ENCODE measurements at regions not wholly inside any gene's neighbourhood (a gene's known extent, or its start where the extent isn't known, plus 50 kb on each side); places are given as distances from the start of the nearest gene placed in this dataset.

DNA sequence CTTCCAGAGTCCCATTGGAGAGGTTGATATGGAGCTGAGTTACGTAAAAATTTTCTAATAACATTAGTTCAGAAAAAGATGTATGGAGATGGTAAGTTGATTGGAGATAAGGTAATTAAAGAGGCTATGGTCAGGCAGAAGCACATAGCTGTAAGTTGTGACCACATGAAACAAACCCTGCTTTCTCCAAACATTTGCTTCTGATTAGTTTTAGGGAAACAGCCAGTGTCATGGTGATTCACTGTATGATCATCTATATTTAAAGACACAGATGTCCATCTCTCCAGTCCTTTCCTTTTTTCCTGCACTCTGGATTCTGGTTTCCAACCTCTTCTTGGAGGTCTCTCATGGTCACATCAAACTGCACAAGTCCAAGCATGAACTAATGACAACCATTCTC, 1550.8 kb upstream of the PIK3C3 start:
- Histone ChIP-seq H3K79me2 (ENCODE audit: control insufficient read depth in 1 of 2, insufficient read depth in 2 of 2, low read length in 2 of 2) (no peaks in the 10 kb centered on the region), H3K4me1 (replicated peaks in 1 of 4; ENCODE audit: control insufficient read depth in 3 of 4, insufficient read depth in 4 of 4, low read length in 3 of 4) (peaks cover 0 to 4% (median 0%) of the 10 kb centered on the region in 4 experiments; a peak in 2 of 7 replicates), H3K27ac (ENCODE audit: low read depth, low read length) (no peak overlapping the region), H3K79me1 (ENCODE audit: low read depth, low read length) (no peaks in the 10 kb centered on the region), H3K27me3 (replicated peaks in 1 of 4; ENCODE audit: control insufficient read depth in 3 of 4, extremely low read depth in 1 of 4, insufficient read depth in 3 of 4, low read length in 3 of 4) (no peaks in the 10 kb centered on the region), H4K20me1 (replicated peaks in 1 of 2; ENCODE audit: control insufficient read depth in 1 of 2, insufficient read depth in 2 of 2, low read length in 2 of 2) (no peaks in the 10 kb centered on the region), H2BK15ac (ENCODE audit: low read length) (no peak overlapping the region), H2BK20ac (ENCODE audit: low read length) (no peak overlapping the region), H4K8ac (ENCODE audit: extremely low read depth, insufficient read depth, low read length) (no peak overlapping the region), H3K4me2 (ENCODE audit: insufficient read depth in 1 of 2, low read depth in 2 of 2, low read length in 2 of 2) (no peak overlapping the region), H2BK5ac (ENCODE audit: low read depth, low read length) (no peak overlapping the region), H3K9me3 (ENCODE audit: insufficient read depth in 2 of 2, low read depth in 1 of 2, low read length in 1 of 2) (no peaks in the 10 kb centered on the region), H2AFZ (ENCODE audit: low read length) (no peak overlapping the region), H3K23ac (ENCODE audit: insufficient read length) (no peak overlapping the region), H3K9ac (replicated peaks in 1 of 4; ENCODE audit: extremely low read depth in 1 of 4, low read depth in 3 of 4, low read length in 3 of 4) (no peak overlapping the region), H2BK12ac (ENCODE audit: low read depth, low read length) (no peak overlapping the region), H3K14ac (ENCODE audit: insufficient read length) (no peak overlapping the region), H3K36me3 (ENCODE audit: control insufficient read depth in 2 of 4, insufficient read depth in 4 of 4, low read length in 3 of 4) (no peaks in the 10 kb centered on the region), H3K56ac (replicated peaks; ENCODE audit: insufficient read length, low read depth, low read length) (no peak overlapping the region), H3K23me2 (ENCODE audit: low read depth, low read length) (no peaks in the 10 kb centered on the region), H3K4me3 (ENCODE audit: extremely low read depth in 1 of 4, insufficient read depth in 2 of 4, low read depth in 3 of 4, low read length in 4 of 4) (no peak overlapping the region), H4K5ac (ENCODE audit: insufficient read length, low read depth, low read length) (no peak overlapping the region), H3K18ac (ENCODE audit: extremely low read depth, low read length) (no peak overlapping the region), H3K4ac (replicated peaks; ENCODE audit: insufficient read length, low read depth, low read length) (no peak overlapping the region), H2AK5ac (ENCODE audit: low read depth, low read length) (no peak overlapping the region), H4K91ac (replicated peaks; ENCODE audit: insufficient read length, low read length) (no peak overlapping the region), H2BK120ac (replicated peaks; ENCODE audit: low read depth, low read length) (no peak overlapping the region)
- POLR2A ChIA-PET (ENCODE audit: partially characterized antibody): no interaction called here
- FAIRE-seq (no peak), DNase-seq (ENCODE audit: low read depth in 1 of 2, low spot score in 2 of 2) (no peak)
- TF ChIP-seq RAD21 (IDR thresholded peaks at IDR 0.05 in 1 of 2, conservative IDR thresholded peaks at IDR 0.05 in 1 of 2; ENCODE audit: low read depth in 2 of 2, low read length in 2 of 2): no peak
- TF ChIP-seq, protein P1, sequence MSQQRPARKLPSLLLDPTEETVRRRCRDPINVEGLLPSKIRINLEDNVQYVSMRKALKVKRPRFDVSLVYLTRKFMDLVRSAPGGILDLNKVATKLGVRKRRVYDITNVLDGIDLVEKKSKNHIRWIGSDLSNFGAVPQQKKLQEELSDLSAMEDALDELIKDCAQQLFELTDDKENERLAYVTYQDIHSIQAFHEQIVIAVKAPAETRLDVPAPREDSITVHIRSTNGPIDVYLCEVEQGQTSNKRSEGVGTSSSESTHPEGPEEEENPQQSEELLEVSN (IDR thresholded peaks at IDR 0.05): no peak
- no peak for TF ChIP-seq TAF7 (optimal IDR thresholded peaks at IDR 0.05; ENCODE audit: borderline replicate concordance, low read depth, low read length)
- 86 to 100% methylated on average over 1 of the region's 1 CpG for WGBS, 2 experiments (ENCODE audit: extremely low coverage in 1 of 2, insufficient coverage in 1 of 2, insufficient read length in 1 of 2, insufficient replicate concordance in 2 of 2, low coverage in 1 of 2, low lambda C conversion rate in 2 of 2, missing lambda C conversion rate in 1 of 2)
- CTCF ChIA-PET (ENCODE audit: partially characterized antibody): no interaction called here

Measured in H1 (cell line).